T-helper 2 cell treated with Interferon-gamma antibody and Interleukin-4, amounts not matched to agents 100 ng/mL and 5 ng/mL, for 36 hours (primary cell): ENCODE measurements at regions not wholly inside any gene's neighbourhood (a gene's known extent, or its start where the extent isn't known, plus 50 kb on each side); places are given as distances from the start of the nearest gene placed in this dataset.

Source experiments
- intact Hi-C: fragments of 100-400 bp; cut with micrococcal nuclease; formaldehyde crosslinking; loops from one replicate; pipeline ENCODE4 v1.15.1; 2023

- intact Hi-C loops, result no loop called here
Observed at GRCh38 chr15:94889153-94889552, 657.8 kb downstream of the MCTP2 start.

GRCh38 chr15:94893091-94893490 lies 661.7 kb downstream of the MCTP2 start:
- intact Hi-C loops, result no loop called here

- intact Hi-C loops, result no loop called here
Observed at GRCh38 chr15:94894056-94894455, 662.7 kb downstream of the MCTP2 start.

- intact Hi-C loops, result no loop called here
Observed at GRCh38 chr15:94909510-94909909, 678.1 kb downstream of the MCTP2 start.

GRCh38 chr15:94910166-94910565 lies 678.8 kb downstream of the MCTP2 start:
- intact Hi-C loops, result no loop called here

GRCh38 chr15:94912760-94913159 lies 681.4 kb downstream of the MCTP2 start:
- intact Hi-C loops, result no loop called here

GRCh38 chr15:94917068-94917467 lies 685.7 kb downstream of the MCTP2 start:
- intact Hi-C loops, result no loop called here

GRCh38 chr15:94921936-94922335 lies 690.6 kb downstream of the MCTP2 start:
- intact Hi-C loops, result no loop called here

- intact Hi-C loops, result no loop called here
Observed at GRCh38 chr15:94924057-94924456, 692.7 kb downstream of the MCTP2 start.

GRCh38 chr15:94924971-94925598 lies 693.7 kb downstream of the MCTP2 start:
- intact Hi-C loops, result no loop called here

GRCh38 chr15:94925680-94926079 lies 694.3 kb downstream of the MCTP2 start:
- intact Hi-C loops, result no loop called here

GRCh38 chr15:94927003-94927402 lies 695.6 kb downstream of the MCTP2 start:
- intact Hi-C loops, result no loop called here

- intact Hi-C loops, result no loop called here
Observed at GRCh38 chr15:94929282-94929681, 697.9 kb downstream of the MCTP2 start.

- intact Hi-C loops, result no loop called here
Observed at GRCh38 chr15:94930441-94930840, 699.1 kb downstream of the MCTP2 start.

- intact Hi-C loops, result no loop called here
Observed at GRCh38 chr15:94930960-94931359, 699.6 kb downstream of the MCTP2 start.

- intact Hi-C loops, result no loop called here
Observed at GRCh38 chr15:94934440-94934839, 703.1 kb downstream of the MCTP2 start.

- intact Hi-C loops, result no loop called here
Observed at GRCh38 chr15:94937242-94937641, 705.9 kb downstream of the MCTP2 start.

GRCh38 chr15:94943888-94944287 lies 712.5 kb downstream of the MCTP2 start:
- intact Hi-C loops, result no loop called here

- intact Hi-C loops, result no loop called here
Observed at GRCh38 chr15:94951538-94951937, 720.2 kb downstream of the MCTP2 start.

GRCh38 chr15:94963953-94964352 lies 732.6 kb downstream of the MCTP2 start:
- intact Hi-C loops, result no loop called here

GRCh38 chr15:94965593-94965992 lies 734.2 kb downstream of the MCTP2 start:
- intact Hi-C loops, result no loop called here

GRCh38 chr15:94968133-94968532 lies 736.8 kb downstream of the MCTP2 start:
- intact Hi-C loops, result no loop called here

GRCh38 chr15:94970096-94970495 lies 738.7 kb downstream of the MCTP2 start:
- intact Hi-C loops, result no loop called here

GRCh38 chr15:94970802-94971201 lies 739.4 kb downstream of the MCTP2 start:
- intact Hi-C loops, result no loop called here
